Erythroblast (primary cell): ENCODE measurements at regions not wholly inside any gene's neighbourhood (a gene's known extent, or its start where the extent isn't known, plus 50 kb on each side); places are given as distances from the start of the nearest gene placed in this dataset.

ENCODE experiments used
- GATA1 ChIP-seq: IDR thresholded peaks from 2 replicates; pipeline ENCODE4 v1.6.1; 2011; ENCODE audit warnings: low read depth, mild to moderate bottlenecking, control low read depth, low read length, moderate library complexity
- POLR2A ChIP-seq: IDR thresholded peaks from 2 replicates; pipeline ENCODE4 v1.6.1; 2011; ENCODE audit warnings: mild to moderate bottlenecking, low read length

DNA sequence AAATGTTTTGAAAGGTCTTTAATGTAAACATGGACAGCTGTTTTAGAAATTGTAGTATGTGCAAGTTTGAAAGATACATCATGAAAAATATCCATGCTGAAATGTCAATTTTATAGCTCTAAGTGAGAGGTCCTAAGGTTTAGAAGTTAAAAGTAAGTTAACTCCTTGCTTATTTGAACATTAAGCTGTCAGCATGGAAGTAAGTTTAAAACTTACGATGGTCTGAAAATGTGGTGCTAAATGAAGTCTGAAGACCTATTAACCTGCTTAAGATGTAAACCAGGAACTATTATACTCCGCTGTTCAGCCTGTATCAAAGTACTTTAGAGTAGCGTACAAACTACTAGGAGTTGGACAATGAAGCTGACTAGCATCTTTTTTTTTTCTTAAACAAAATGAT, 1082.4 kb downstream of the TMTC2 start:
- TF ChIP-seq POLR2A (no peak), GATA1 (no peak)
